Stimulated activated CD8-positive, alpha-beta memory T cell treated with anti-CD3 and anti-CD28 coated beads, Interleukin-7, amount 100 ng/mL, for 48 hours (primary cell): ENCODE measurements at regions not wholly inside any gene's neighbourhood (a gene's known extent, or its start where the extent isn't known, plus 50 kb on each side); places are given as distances from the start of the nearest gene placed in this dataset.

ENCODE experiments used
- DNase-seq, 2 donors: peaks; one replicate each; pipeline ENCODE4 v3.0.0-alpha.2; 2020; ENCODE audit warnings: low read depth in 1 of 2; ENCODE audit errors: extremely low read depth in 1 of 2

- no peak for DNase-seq
These were observed 62.5 kb upstream of the CD44 start for GRCh38 chr11:35076201-35077100.

- DNase-seq = no peak
These were observed 61.1 kb upstream of the CD44 start for GRCh38 chr11:35077709-35078469.

- DNase-seq = no peak
These were observed 60.6 kb upstream of the CD44 start for GRCh38 chr11:35078470-35078735.

- no peak for DNase-seq
These were observed 59.4 kb upstream of the CD44 start for GRCh38 chr11:35079611-35080010.

GRCh38 chr11:35082321-35083180 is 56.4 kb upstream of the CD44 start:
- peak; percentile 64 to 81 for DNase-seq

GRCh38 chr11:35083181-35083430 is 55.9 kb upstream of the CD44 start:
- no peak for DNase-seq

DNA sequence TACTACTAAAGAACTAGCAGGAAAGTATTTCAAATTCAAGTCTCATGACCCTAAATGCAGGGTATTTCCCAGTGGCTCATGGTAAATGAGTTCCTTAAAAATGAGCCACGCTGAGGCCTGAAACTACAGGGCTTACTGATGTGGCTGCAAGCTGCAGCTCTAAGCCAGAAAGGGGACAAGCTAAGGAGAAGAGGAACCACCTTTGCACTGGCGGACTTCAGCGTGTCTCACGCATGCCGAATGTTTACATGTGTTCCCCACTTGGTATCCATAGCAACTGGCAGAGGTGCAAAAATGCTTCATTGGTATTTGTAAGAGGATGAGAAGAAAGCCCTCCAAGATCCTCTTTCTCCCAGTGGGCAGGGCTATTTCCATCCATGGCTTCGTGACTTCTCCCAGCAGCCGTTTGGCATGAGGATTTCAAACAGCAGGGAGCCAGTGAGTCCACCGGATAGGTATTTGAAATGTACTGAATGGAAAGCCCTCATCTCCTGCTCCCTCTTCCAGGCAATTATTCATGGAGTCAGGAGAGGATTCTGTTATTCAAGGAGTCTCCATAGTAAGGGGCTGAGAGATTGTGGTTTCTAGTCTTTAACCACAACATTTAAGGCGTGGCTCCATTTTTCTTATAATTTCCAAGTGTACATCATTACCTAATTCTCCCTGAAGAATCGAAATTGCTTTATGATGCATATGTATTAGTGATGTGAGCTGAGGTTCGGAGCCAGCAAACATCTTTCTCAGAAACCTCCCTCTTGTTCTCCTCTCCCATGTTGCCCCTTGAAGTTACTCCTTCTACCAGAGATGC is 55.3 kb upstream of the CD44 start:
- peak; percentile 43 to 62 for DNase-seq

GRCh38 chr11:35084817-35085440 is 54.0 kb upstream of the CD44 start:
- no peak for DNase-seq

DNA sequence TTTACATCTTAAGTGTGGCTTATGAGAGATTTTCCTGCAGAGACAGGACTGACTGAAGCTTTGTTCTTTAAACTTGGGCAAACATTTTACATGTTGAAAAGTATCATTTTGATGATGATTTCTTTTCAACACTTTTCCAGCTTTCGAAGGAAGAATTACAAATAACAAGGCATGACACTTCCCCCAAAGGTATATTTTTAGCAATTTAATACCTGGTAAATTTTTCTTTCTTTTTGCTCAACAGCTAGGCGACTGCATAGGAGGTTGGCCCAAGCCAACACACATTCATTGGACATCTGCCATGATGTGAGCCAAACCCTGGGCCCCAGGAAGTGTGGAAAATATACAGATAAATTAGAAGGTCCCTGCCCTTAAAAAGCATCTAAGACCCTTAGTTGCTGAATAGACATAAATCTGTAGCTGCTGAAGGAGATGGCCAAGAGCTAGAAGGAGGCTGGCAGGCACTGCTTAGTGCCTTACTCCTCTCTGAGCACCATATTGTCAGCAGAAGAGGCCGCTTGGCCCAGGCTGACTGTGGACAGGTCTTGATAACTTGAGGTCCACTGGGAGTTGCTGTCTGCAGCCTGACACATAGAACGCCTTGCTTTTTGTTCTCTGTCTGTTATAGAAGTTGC is 53.3 kb upstream of the CD44 start:
- DNase-seq = no peak

- DNase-seq = no peak
These were observed 51.3 kb upstream of the CD44 start for GRCh38 chr11:35087648-35088047.

DNA sequence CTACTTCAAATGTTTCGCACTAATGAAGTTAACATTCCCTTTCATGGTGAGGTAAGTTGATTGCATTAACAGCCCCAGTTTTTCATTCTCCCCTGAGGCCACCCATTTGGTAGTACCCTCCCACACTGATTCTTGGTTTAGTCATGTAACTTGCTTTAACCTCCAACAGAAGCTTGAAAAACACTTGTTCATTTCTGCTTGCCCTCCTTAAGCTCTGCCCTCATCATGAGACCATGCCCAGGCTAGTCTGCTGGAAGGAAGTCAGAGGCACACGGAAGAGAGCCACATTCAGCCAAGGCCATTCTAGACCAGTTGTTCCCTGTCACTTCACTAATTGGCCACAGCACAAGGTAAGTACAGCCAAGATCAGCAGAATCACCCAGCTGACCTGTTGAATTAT is 50.7 kb upstream of the CD44 start:
- DNase-seq = no peak

DNA sequence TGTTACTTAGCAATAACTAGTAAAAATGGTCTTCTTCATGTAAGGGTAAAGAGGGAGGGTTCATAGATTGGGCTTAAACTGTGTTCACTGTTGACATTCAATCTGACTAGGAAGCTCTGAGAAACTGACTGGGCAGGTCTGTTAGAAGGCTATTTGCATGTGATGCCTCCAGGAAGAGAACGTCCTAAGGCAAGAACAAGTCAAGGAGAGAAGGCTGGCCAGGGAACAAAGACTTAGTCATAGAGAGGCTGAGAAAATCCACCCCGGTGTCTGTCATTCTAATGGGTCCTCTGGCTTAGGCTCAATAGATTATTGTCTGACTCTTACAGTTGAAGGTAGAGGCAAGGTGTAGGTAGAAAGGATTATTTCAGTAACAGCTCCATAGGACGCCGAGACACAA is 50.3 kb upstream of the CD44 start:
- no peak for DNase-seq
